ENCODE measurements at regions not wholly inside any gene's neighbourhood (a gene's known extent, or its start where the extent isn't known, plus 50 kb on each side); places are given as distances from the start of the nearest gene placed in this dataset.

- no peak for DNase-seq (ENCODE audit: low read depth in 2 of 3, low spot score in 1 of 3)
These were observed 365.0 kb upstream of the SEMA6A start for GRCh38 chr5:116939641-116940040.

- DNase-seq (ENCODE audit: low read depth in 2 of 3, low spot score in 1 of 3) = no peak
These were observed 363.9 kb upstream of the SEMA6A start for GRCh38 chr5:116938488-116938887.

DNA sequence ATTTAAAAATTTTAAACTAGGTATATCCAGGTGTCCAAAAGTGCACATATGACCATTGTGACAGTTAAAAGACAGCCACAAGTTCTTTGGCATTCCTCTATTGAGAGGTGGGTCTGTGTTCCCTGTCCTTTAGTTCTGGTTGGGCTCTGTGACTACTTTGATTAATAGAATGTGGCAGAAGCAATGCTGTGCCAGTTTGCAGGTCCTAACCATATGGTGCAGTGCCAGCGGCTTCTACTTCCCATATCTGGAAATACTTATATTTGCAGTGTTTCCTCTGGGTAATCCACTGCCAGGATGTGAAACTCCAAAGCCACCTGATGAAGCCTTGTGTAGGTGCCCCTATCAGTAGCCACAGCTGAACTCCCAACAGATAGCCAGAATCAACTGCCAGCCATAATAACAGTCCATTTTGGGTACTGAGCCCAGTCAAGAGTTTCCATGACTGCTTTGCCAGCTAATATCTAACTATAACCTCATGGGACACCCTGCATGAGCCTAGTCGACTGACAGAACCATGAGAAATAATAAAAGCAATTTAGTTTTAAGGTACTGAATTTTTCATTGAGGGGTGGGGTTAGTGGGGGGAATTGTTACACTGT is 361.0 kb upstream of the SEMA6A start:
- no peak for DNase-seq (ENCODE audit: low read depth in 2 of 3, low spot score in 1 of 3)

GRCh38 chr5:116930616-116931015 is 356.0 kb upstream of the SEMA6A start:
- no peak for DNase-seq (ENCODE audit: low read depth in 2 of 3, low spot score in 1 of 3)

GRCh38 chr5:116923344-116923743 is 348.7 kb upstream of the SEMA6A start:
- no peak for DNase-seq (ENCODE audit: low read depth in 2 of 3, low spot score in 1 of 3)

- no peak for DNase-seq (ENCODE audit: low read depth in 2 of 3, low spot score in 1 of 3)
These were observed 347.9 kb upstream of the SEMA6A start for GRCh38 chr5:116922532-116922931.

- no peak for DNase-seq (ENCODE audit: low read depth in 2 of 3, low spot score in 1 of 3)
These were observed 340.4 kb upstream of the SEMA6A start for GRCh38 chr5:116914869-116915504.

- DNase-seq (ENCODE audit: low read depth in 2 of 3, low spot score in 1 of 3) = no peak
These were observed 337.6 kb upstream of the SEMA6A start for GRCh38 chr5:116912221-116912620.

DNA sequence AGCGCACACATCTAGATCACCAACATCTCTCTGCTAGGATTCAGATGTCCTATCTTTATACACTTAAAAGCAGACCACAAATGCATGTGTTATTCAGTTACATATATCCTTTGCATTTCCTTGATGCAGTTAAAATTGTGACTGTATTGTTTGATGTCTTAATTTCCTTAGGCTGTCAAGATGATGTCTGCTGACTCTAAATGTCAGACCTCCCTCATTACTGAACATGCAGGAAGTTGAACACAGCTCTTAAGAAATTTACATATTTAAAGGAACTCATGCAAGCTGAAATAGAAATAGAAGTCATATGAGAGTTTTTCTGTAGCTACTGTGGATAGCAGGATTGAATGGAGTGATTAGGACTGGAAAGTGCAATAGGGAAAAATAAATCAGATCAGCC is 336.5 kb upstream of the SEMA6A start:
- DNase-seq (ENCODE audit: low read depth in 2 of 3, low spot score in 1 of 3) = no peak

DNA sequence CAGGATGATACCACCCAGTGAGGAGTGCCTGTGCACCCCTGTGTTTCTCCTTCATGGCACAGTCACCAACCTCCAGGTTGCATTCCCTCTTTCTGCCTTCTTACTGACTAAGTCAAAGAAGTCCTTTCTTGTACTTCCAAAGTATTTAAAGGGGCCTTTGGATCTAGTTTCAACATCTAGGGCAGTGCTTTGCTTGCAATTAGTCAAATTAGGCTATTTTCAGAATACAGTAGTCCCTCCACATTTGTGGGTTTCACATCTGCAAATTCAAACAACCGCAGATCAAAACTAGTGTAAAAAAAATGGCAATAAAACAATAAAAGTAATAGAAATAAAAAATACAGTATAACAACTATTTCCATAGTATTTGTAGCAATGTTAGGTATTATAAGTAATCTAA is 333.9 kb upstream of the SEMA6A start:
- no peak for DNase-seq (ENCODE audit: low read depth in 2 of 3, low spot score in 1 of 3)

- no peak for DNase-seq (ENCODE audit: low read depth in 2 of 3, low spot score in 1 of 3)
These were observed 331.3 kb upstream of the SEMA6A start for GRCh38 chr5:116905885-116906284.

DNA sequence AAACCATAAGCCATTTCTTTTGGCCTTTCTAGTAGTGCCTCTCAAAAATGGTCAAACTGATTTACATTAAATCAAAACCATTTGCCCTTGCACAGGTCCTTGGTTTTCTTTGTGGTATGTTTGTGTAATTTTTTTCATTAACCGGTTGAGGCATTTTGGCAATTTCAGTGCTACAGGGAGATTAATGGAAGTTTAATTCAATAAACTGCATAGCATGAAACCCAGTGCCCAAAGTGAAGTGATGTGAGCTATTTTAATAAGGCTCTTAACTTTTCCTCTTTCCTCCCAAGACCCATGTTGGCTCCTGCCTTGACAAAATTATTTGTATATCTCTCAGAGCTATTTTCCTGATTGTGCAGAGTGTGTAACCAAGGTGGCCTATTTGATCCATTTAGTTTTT is 326.2 kb upstream of the SEMA6A start:
- DNase-seq (ENCODE audit: low read depth in 2 of 3, low spot score in 1 of 3) = no peak

DNA sequence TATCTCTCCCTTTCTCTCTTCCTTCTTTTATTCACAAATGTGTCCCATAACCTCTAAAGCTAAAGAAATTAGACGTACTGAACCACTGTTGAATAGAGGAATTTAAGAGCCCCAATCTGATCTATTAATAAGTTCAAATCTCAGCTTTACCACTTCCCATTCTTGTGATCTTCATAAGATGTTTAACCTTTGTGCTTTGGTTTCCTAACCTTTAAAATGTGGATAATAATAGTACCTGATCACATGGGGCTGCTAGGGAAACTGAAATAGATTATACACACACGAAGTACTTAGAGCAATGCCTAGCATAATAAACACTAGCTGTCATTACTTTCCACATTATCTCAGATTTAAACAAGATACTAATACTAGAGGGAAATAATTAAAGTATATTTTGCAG is 324.3 kb upstream of the SEMA6A start:
- DNase-seq (ENCODE audit: low read depth in 2 of 3, low spot score in 1 of 3) = no peak

DNA sequence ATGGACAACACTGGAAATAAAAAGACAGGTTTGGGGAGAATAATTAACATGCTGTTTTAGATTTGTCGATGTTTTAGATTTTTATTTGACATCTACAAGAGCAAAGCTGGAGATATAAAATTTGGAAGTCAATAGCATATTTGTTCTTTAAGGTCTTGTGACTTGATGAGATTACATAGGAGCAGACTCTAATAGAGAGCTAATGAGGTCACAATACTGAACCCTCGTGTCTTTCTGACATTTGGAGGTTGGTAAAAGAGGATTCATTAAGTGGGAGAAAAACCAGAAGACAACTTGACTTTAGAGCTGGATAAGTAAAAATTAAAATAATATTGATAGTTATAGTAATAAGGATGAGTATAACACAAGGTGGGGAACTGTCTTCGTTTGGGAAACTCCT is 322.7 kb upstream of the SEMA6A start:
- DNase-seq (ENCODE audit: low read depth in 2 of 3, low spot score in 1 of 3) = no peak

- no peak for DNase-seq (ENCODE audit: low read depth in 2 of 3, low spot score in 1 of 3)
These were observed 321.4 kb upstream of the SEMA6A start for GRCh38 chr5:116896001-116896400.

DNA sequence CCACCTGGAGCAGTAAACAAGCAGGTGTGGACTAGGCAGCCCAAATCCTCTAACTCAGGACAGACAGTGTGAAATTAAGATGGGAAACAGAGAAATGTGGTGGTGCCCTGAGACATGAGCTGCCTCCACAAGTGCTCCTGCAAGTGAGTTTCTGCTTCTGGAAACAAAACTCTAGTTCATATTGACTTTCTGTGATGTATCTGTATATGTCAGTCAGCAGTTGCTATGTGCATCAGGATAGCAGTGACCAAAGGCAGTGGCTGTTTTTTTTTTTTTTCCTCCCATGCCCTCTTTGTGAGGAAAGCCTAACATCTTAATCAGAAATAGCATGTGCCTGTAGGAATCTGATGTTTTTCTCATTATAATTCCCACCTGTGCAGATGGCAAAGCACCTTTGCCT is 318.4 kb upstream of the SEMA6A start:
- no peak for DNase-seq (ENCODE audit: low read depth in 2 of 3, low spot score in 1 of 3)

GRCh38 chr5:116887104-116887503 is 312.5 kb upstream of the SEMA6A start:
- DNase-seq (ENCODE audit: low read depth in 2 of 3, low spot score in 1 of 3) = no peak

- no peak for DNase-seq (ENCODE audit: low read depth in 2 of 3, low spot score in 1 of 3)
These were observed 311.2 kb upstream of the SEMA6A start for GRCh38 chr5:116885825-116886224.

DNA sequence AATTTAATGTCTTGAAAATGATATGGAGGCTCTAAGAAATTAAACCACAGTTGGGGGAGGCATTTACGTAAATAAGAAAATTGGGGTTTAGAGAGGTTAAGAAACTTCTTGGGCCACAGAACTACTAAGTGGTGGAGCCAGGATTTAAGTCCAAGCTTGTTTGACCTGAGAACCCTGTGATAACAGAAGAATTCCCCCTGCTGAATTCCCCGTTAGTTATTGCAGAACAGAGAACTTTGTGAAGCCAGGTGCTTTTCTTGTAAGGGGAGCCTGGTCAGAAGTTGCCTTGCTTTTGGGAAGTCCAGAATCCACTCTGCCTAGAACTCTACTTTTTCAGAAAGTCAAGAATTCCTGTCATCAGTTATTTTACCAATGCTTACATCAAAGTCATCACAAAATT is 309.3 kb upstream of the SEMA6A start:
- DNase-seq (ENCODE audit: low read depth in 2 of 3, low spot score in 1 of 3) = no peak

- no peak for DNase-seq (ENCODE audit: low read depth in 2 of 3, low spot score in 1 of 3)
These were observed 307.4 kb upstream of the SEMA6A start for GRCh38 chr5:116881921-116882531.

- DNase-seq (ENCODE audit: low read depth in 2 of 3, low spot score in 1 of 3) = no peak
These were observed 306.0 kb upstream of the SEMA6A start for GRCh38 chr5:116880601-116881000.

GRCh38 chr5:116880150-116880549 is 305.5 kb upstream of the SEMA6A start:
- DNase-seq (ENCODE audit: low read depth in 2 of 3, low spot score in 1 of 3) = no peak

Measured in stimulated activated CD4-positive, alpha-beta T cell treated with anti-CD3 and anti-CD28 coated beads, Interleukin-12 subunit alpha, Interleukin-12 subunit beta, amount 100 ng/mL, for 48 hours (primary cell).